Right atrium auricular region (tissue), 2 donors: ENCODE measurements at regions not wholly inside any gene's neighbourhood (a gene's known extent, or its start where the extent isn't known, plus 50 kb on each side); places are given as distances from the start of the nearest gene placed in this dataset.

ENCODE experiments used
- DNase-seq: peaks from one replicate; pipeline ENCODE4 v3.0.0-alpha.2; 2019; ENCODE audit warnings: low spot score
- H3K27ac ChIP-seq, 2 donors: fragments of 200-600 bp; sonication (generic); 1 replicate in 1 of 2; 2 replicates in 1 of 2; pipeline ENCODE4 v1.5.1; 2016 to 2019
- H3K27me3 ChIP-seq, 2 donors: fragments of 200-600 bp; sonication (generic); one replicate each; pipeline versions ENCODE4 v1.5.1 to v1.6.0; 2017 to 2019
- H3K36me3 ChIP-seq: fragments of 200-600 bp; sonication (generic); one replicate; pipeline ENCODE4 v1.5.1; 2016
- H3K4me1 ChIP-seq, 2 donors: fragments of 200-600 bp; sonication (generic); one replicate each; pipeline versions ENCODE4 v1.5.1 to v1.6.0; 2017 to 2019
- H3K4me3 ChIP-seq, 2 donors: fragments of 200-600 bp; sonication (generic); 1 replicate in 1 of 2; 2 replicates in 1 of 2; pipeline ENCODE4 v1.5.1; 2017 to 2019; ENCODE audit warnings: mild to moderate bottlenecking in 1 of 2, moderate library complexity in 1 of 2
- H3K9me3 ChIP-seq, 2 donors: fragments of 200-600 bp; sonication (generic); one replicate each; pipeline ENCODE4 v1.5.1; 2019
- CTCF ChIP-seq, 2 donors: fragments of 200-600 bp; sonication (generic); IDR thresholded peaks; one replicate each; pipeline ENCODE4 v1.5.1; 2019; ENCODE audit warnings: antibody characterized with exemption in 2 of 2

- Histone ChIP-seq H3K36me3 (no peaks in the 10 kb centered on the region), H3K9me3 (no peaks in the 10 kb centered on the region), H3K4me1 (no peaks in the 10 kb centered on the region), H3K27ac (no peak overlapping the region), H3K4me3 (no peak overlapping the region), H3K27me3 (no peaks in the 10 kb centered on the region)
- no peak for TF ChIP-seq CTCF (IDR thresholded peaks at IDR 0.05)
- no peak for DNase-seq
These were observed 582.5 kb downstream of the PLOD2 start for GRCh38 chr3:145578471-145578870.

- H3K36me3 ChIP-seq: no peaks in the 10 kb centered on the region
- no peak for TF ChIP-seq CTCF (IDR thresholded peaks at IDR 0.05)
- no peaks in the 10 kb centered on the region for H3K27me3 ChIP-seq
- H3K9me3 ChIP-seq: no peaks in the 10 kb centered on the region
- no peak overlapping the region for H3K27ac ChIP-seq
- no peak for DNase-seq
- H3K4me3 ChIP-seq: no peak overlapping the region
- H3K4me1 ChIP-seq: no peaks in the 10 kb centered on the region
These were observed 579.3 kb downstream of the PLOD2 start for GRCh38 chr3:145581694-145582093.

- no peak overlapping the region for H3K27ac ChIP-seq
- H3K27me3 ChIP-seq: no peaks in the 10 kb centered on the region
- TF ChIP-seq CTCF (IDR thresholded peaks at IDR 0.05): no peak
- DNase-seq: no peak
- H3K4me3 ChIP-seq: no peak overlapping the region
- H3K4me1 ChIP-seq: no peaks in the 10 kb centered on the region
- no peaks in the 10 kb centered on the region for H3K36me3 ChIP-seq
- H3K9me3 ChIP-seq: no peaks in the 10 kb centered on the region
These were observed 556.1 kb downstream of the PLOD2 start for GRCh38 chr3:145604851-145605250.

- Histone ChIP-seq H3K4me1 (no peaks in the 10 kb centered on the region), H3K27me3 (no peaks in the 10 kb centered on the region)
- no peak for TF ChIP-seq CTCF (IDR thresholded peaks at IDR 0.05)
These were observed 541.0 kb downstream of the PLOD2 start for GRCh38 chr3:145620002-145620401.

GRCh38 chr3:145620486-145620885 is 540.5 kb downstream of the PLOD2 start:
- no peaks in the 10 kb centered on the region for H3K27me3 ChIP-seq
- H3K4me3 ChIP-seq: no peak overlapping the region
- H3K4me1 ChIP-seq: no peaks in the 10 kb centered on the region
- H3K36me3 ChIP-seq: no peaks in the 10 kb centered on the region
- no peak for TF ChIP-seq CTCF (IDR thresholded peaks at IDR 0.05)
- no peak overlapping the region for H3K27ac ChIP-seq
- DNase-seq: no peak
- H3K9me3 ChIP-seq: no peaks in the 10 kb centered on the region

More at GRCh38 chr3:145620002-145620401, 541.0 kb downstream of the PLOD2 start:
- Histone ChIP-seq H3K27ac (no peak overlapping the region), H3K4me3 (no peak overlapping the region), H3K36me3 (no peaks in the 10 kb centered on the region), H3K9me3 (no peaks in the 10 kb centered on the region)
- no peak for DNase-seq

- Histone ChIP-seq H3K36me3 (no peaks in the 10 kb centered on the region), H3K27ac (no peak overlapping the region), H3K4me1 (no peaks in the 10 kb centered on the region), H3K27me3 (no peaks in the 10 kb centered on the region), H3K9me3 (no peaks in the 10 kb centered on the region), H3K4me3 (no peak overlapping the region)
- DNase-seq: no peak
- no peak for TF ChIP-seq CTCF (IDR thresholded peaks at IDR 0.05)
These were observed 537.6 kb downstream of the PLOD2 start for GRCh38 chr3:145623349-145623748.
